ENCODE measurements at regions not wholly inside any gene's neighbourhood (a gene's known extent, or its start where the extent isn't known, plus 50 kb on each side); places are given as distances from the start of the nearest gene placed in this dataset.
A peak's percentile ranks its signal among the peaks of the same experiment; 100 is the strongest.

DNA sequence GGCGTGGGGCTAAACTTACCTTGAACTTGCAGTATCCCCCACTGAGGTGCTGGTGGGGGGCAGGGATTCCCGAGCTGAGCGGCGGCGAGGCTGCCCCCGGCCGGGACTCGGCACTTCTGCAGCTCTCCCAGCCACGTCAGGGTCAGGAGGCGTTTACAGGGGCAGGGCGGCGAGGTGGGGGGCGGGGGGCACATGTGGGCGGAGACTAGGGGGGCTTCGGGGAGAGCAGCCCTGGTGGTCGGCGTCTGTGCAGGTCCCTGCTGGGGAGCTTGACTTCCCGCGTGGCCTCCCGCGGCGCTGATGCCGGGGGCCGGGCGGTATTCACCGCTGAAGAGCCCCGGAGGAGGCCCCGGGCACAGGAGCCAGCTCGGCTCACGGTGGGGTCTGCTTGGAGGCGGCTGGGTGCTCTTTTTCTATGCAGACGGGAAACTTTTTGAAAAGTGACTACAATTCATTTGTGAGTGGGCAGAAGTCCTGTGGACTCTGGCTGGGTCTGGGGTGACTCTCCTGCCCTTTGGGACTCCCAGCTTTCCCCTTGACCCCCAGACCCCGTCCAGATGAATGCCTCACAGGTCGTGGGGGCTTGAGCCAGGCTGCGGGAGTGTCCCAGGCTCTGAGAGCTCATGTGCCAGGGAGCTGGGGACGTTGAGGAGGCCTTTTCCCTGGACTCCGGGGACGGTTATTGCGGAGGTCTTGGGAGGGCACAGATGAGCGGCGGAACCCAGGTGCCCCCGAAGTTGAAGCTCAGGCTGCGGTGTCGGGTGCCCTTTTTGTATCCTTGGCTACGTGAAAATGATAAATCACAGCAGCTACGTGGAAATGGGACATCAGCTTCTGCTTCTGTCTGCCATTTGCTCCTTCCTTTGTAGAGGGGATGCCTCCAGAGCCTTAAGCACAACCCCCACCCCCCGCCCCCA, 75.9 kb upstream of the GATA5 start:
- Mint-ChIP-seq H3K4me3 (peak overlapping the region; percentile 60 to 87 (median 77)), H3K27ac (no peak overlapping the region), H3K36me3 (ENCODE audit: low read depth) (no peaks in the 10 kb centered on the region), H3K4me1 (peaks cover 36% of the 10 kb centered on the region), H3K27me3 (ENCODE audit: low read depth) (peaks cover 64% of the 10 kb centered on the region), H3K9me3 (no peaks in the 10 kb centered on the region)
- TF ChIP-seq, protein P1, sequence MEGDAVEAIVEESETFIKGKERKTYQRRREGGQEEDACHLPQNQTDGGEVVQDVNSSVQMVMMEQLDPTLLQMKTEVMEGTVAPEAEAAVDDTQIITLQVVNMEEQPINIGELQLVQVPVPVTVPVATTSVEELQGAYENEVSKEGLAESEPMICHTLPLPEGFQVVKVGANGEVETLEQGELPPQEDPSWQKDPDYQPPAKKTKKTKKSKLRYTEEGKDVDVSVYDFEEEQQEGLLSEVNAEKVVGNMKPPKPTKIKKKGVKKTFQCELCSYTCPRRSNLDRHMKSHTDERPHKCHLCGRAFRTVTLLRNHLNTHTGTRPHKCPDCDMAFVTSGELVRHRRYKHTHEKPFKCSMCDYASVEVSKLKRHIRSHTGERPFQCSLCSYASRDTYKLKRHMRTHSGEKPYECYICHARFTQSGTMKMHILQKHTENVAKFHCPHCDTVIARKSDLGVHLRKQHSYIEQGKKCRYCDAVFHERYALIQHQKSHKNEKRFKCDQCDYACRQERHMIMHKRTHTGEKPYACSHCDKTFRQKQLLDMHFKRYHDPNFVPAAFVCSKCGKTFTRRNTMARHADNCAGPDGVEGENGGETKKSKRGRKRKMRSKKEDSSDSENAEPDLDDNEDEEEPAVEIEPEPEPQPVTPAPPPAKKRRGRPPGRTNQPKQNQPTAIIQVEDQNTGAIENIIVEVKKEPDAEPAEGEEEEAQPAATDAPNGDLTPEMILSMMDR (IDR thresholded peaks at IDR 0.05; ENCODE audit: unreplicated experiment in 3 of 3): no peak

DNA sequence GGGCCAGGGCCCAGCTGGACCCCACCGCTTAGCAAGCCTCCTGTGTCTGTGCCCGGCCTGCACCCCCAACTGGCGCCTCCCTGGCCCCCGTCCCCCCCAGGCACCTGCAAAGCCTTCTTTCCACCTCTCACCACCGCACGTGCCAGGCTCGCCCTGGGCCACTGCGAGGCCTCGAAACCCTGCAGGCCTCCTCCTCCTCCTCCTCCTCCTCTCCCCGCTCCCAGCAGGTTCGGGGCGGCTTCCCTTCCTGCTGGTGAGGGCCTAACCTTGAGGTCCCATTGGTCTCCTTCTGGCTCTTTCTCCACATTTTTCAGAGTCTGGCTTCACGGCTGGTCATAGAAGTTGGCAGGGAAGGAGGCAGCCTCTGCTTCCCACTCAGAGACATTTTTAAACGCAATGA, 76.8 kb upstream of the GATA5 start:
- Mint-ChIP-seq H3K9me3 (no peaks in the 10 kb centered on the region), H3K27ac (peak overlapping the region in 1 of 3 experiments; percentile 22), H3K4me3 (peak overlapping the region; percentile 30 to 85 (median 79)), H3K36me3 (ENCODE audit: low read depth) (no peaks in the 10 kb centered on the region), H3K27me3 (ENCODE audit: low read depth) (peaks cover 71% of the 10 kb centered on the region), H3K4me1 (peaks cover 38% of the 10 kb centered on the region)
- TF ChIP-seq, protein P1 (IDR thresholded peaks at IDR 0.05; ENCODE audit: unreplicated experiment in 3 of 3): no peak

DNA sequence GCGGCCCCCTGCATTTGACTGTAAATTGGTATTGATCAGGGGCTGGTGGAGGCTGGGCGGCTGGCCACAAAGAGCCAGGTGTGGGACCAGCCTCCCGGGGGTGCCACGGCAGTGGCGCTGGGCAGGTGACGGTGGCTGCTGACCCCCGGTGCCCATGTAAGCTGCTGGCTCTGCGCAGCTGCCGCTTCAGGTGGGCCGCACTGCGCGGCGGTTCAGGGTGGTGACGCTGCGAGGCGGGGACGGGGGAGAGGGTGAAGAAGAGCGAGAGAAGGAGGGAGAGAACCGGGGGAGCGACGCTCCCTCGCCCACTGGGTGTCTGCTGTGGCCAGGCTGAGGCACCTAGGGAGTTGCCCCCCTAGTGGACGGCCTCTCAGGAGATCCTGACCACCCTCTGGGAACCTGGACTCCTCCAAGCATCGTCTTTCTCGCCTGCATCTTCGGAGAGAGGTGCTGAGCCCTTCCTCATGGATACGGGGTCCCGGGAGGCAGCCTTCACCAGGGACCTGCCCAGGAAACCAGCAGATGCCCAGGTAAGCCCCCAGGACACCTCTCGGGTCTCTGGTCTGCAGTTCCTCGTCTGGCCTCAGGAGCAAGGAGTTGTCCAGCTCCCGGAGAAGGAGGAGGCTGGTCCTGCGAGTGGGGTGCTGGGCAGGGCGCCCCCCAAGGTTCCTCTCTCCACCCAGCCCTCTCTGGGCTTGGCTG, 77.5 kb upstream of the GATA5 start:
- Mint-ChIP-seq H3K27me3 (ENCODE audit: low read depth) (peaks cover 74% of the 10 kb centered on the region), H3K9me3 (no peaks in the 10 kb centered on the region), H3K27ac (peak overlapping the region in 1 of 3 experiments; percentile 22), H3K4me3 (peak overlapping the region in 2 of 3 experiments; percentile 79 to 85), H3K36me3 (ENCODE audit: low read depth) (no peaks in the 10 kb centered on the region), H3K4me1 (peaks cover 36% of the 10 kb centered on the region)
- TF ChIP-seq, protein P1 (IDR thresholded peaks at IDR 0.05; ENCODE audit: unreplicated experiment in 3 of 3): no peak

DNA sequence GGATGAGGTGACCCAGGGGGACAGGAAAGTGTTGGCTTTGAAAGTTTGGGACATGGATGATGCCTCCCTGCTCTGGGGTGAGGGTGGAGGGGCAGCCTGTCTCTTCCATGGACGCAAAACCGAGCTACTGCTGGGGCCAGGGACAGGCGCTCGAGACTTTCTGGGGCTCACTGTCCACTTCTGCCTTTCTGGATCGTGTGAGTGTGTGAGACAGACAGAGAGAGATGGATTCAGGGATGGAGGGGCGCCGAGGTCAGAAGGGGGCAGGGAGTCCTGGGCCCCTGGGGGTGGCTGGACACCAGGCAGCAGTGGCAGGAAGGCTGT, 78.0 kb upstream of the GATA5 start:
- H3K9me3 Mint-ChIP-seq: no peaks in the 10 kb centered on the region
- H3K4me3 Mint-ChIP-seq: peak overlapping the region in 2 of 3 experiments; percentile 79 to 85
- peak overlapping the region in 1 of 3 experiments; percentile 5 for H3K27ac Mint-ChIP-seq
- H3K36me3 Mint-ChIP-seq (ENCODE audit: low read depth): no peaks in the 10 kb centered on the region
- H3K27me3 Mint-ChIP-seq (ENCODE audit: low read depth): peaks cover 75% of the 10 kb centered on the region
- H3K4me1 Mint-ChIP-seq: peaks cover 32% of the 10 kb centered on the region
- TF ChIP-seq, protein P1 (IDR thresholded peaks at IDR 0.05; ENCODE audit: unreplicated experiment in 3 of 3): no peak

DNA sequence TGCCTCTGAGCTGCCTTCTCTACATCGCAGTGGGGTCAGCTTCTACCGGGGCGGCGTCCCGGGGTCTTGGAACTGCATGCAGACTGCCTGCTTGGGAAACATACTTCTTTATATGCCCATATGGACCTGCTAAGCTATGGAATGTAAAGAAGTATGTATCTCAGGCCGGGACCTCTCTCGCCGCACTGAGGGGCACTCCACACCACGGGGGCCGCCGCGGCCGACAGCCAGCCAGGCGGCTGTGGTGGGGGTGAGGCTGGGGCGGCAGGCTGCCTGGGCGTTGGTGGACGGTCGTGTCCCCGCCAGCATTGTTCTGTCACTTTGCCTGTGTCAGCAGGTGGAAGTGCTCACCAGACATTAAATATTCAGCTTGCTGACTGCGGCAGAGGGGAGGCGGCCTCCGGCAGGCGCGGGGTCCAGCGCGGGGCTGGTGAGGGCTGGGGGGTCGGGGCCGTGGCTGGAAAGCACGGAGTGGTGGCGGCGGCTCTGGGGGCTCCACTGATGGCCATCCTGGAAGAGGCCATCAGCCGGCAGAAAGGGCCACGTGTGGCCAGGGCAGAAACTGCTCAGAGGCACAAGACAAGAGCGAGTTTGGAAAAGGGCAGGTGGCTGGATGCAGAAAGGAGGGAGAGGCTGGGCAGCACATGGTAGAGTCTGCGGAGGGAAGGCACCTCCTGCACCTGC, 78.6 kb upstream of the GATA5 start:
- Mint-ChIP-seq H3K4me3 (peak overlapping the region; percentile 27 to 85 (median 79)), H3K9me3 (no peaks in the 10 kb centered on the region), H3K4me1 (peaks cover 32% of the 10 kb centered on the region), H3K27ac (peak overlapping the region in 1 of 3 experiments; percentile 64), H3K27me3 (ENCODE audit: low read depth) (peaks cover 71% of the 10 kb centered on the region), H3K36me3 (ENCODE audit: low read depth) (no peaks in the 10 kb centered on the region)
- TF ChIP-seq, protein P1 (IDR thresholded peaks at IDR 0.05; ENCODE audit: unreplicated experiment in 3 of 3): no peak

All from nephron (organoid).